Gastroesophageal sphincter (tissue), 4 donors: ENCODE measurements at regions not wholly inside any gene's neighbourhood (a gene's known extent, or its start where the extent isn't known, plus 50 kb on each side); places are given as distances from the start of the nearest gene placed in this dataset.

Source experiments
- ATAC-seq: fragments of 150-250 bp; one replicate; pipeline ENCODE4 v1.9.1; 2016; ENCODE audit warnings: mild to moderate bottlenecking, moderate library complexity
- H3K27ac ChIP-seq, 4 donors: fragments of 200-600 bp; sonication (generic) in 3 of 4; 1 replicate in 3 of 4; 2 replicates in 1 of 4; pipeline ENCODE4 v1.5.1; 2016 to 2019
- H3K27me3 ChIP-seq: fragments of 200-600 bp; sonication (generic); one replicate; pipeline ENCODE4 v1.5.1; 2019
- H3K36me3 ChIP-seq, 2 donors: fragments of 200-600 bp; sonication (generic); one replicate each; pipeline ENCODE4 v1.5.1; 2019; ENCODE audit warnings: control low read depth in 1 of 2
- H3K4me1 ChIP-seq, 3 donors: fragments of 200-600 bp; sonication (generic); 1 replicate in 2 of 3; 2 replicates in 1 of 3; pipeline ENCODE4 v1.5.1; 2016 to 2019; ENCODE audit warnings: control low read depth in 2 of 3
- H3K4me3 ChIP-seq, 2 donors: fragments of 200-600 bp; sonication (generic); one replicate each; pipeline ENCODE4 v1.5.1; 2019; ENCODE audit warnings: mild to moderate bottlenecking in 1 of 2, moderate library complexity in 1 of 2
- H3K9me3 ChIP-seq, 3 donors: fragments of 200-600 bp; sonication (generic); one replicate each; pipeline ENCODE4 v1.5.1; 2017 to 2019; ENCODE audit warnings: control low read depth in 2 of 3
- EP300 ChIP-seq: sonication (generic); formaldehyde crosslinking; IDR thresholded peaks from one replicate; pipeline ENCODE4 v1.6.1; 2017; ENCODE audit warnings: antibody characterized with exemption, mild to moderate bottlenecking
- POLR2A ChIP-seq, 2 donors: fragments of 450-650 bp; IDR thresholded peaks; one replicate each; pipeline ENCODE4 v1.6.1; 2017; ENCODE audit warnings: antibody characterized with exemption in 2 of 2, mild to moderate bottlenecking in 2 of 2, moderate library complexity in 1 of 2
- POLR2AphosphoS5 ChIP-seq: sonication (generic); formaldehyde crosslinking; IDR thresholded peaks from one replicate; pipeline ENCODE4 v1.6.1; 2017; ENCODE audit warnings: antibody characterized with exemption
- WGBS, 2 donors: methylation state at CpG; one replicate each; pipeline ENCODE4 v1.1.5; 2018; ENCODE audit warnings: low coverage in 1 of 2; 5-methylcytosine and 5-hydroxymethylcytosine counted together
- TF ChIP-seq, protein P1 (sequence below), 4 experiments: fragments of 200-600 bp in 2 of 4; fragments of 450-650 bp in 2 of 4; sonication (generic) in 1 of 4; IDR thresholded peaks; one replicate each; pipeline ENCODE4 v1.5.1; 2017 to 2019; ENCODE audit warnings: antibody characterized with exemption in 4 of 4, mild to moderate bottlenecking in 2 of 4, moderate library complexity in 2 of 4

DNA sequence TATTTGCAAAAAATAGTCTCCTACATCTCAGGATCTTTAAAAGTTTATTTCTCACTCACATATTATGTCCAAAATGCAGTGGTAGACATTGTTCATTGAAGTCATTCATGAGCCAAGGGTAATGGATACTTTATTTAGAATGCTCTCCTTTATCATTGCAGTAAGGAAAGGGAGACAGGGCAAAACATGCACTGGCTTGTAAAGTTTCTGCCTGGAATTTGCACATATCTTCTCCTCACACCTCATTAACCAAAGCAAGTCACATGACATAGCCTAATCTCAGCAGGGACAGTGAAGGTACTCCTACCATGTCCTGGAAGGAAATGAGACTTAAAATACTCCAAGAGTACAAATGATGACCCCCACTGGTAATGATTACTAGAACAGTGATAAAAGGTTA is 333.7 kb upstream of the EPHA3 start:
- Histone ChIP-seq H3K9me3 (no peaks in the 10 kb centered on the region), H3K4me3 (no peak overlapping the region), H3K27ac (no peak overlapping the region), H3K4me1 (no peaks in the 10 kb centered on the region), H3K36me3 (no peaks in the 10 kb centered on the region), H3K27me3 (no peaks in the 10 kb centered on the region)
- TF ChIP-seq POLR2A (IDR thresholded peaks at IDR 0.05) (no peak), EP300 (no peak), POLR2AphosphoS5 (no peak)
- TF ChIP-seq, protein P1, sequence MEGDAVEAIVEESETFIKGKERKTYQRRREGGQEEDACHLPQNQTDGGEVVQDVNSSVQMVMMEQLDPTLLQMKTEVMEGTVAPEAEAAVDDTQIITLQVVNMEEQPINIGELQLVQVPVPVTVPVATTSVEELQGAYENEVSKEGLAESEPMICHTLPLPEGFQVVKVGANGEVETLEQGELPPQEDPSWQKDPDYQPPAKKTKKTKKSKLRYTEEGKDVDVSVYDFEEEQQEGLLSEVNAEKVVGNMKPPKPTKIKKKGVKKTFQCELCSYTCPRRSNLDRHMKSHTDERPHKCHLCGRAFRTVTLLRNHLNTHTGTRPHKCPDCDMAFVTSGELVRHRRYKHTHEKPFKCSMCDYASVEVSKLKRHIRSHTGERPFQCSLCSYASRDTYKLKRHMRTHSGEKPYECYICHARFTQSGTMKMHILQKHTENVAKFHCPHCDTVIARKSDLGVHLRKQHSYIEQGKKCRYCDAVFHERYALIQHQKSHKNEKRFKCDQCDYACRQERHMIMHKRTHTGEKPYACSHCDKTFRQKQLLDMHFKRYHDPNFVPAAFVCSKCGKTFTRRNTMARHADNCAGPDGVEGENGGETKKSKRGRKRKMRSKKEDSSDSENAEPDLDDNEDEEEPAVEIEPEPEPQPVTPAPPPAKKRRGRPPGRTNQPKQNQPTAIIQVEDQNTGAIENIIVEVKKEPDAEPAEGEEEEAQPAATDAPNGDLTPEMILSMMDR (IDR thresholded peaks at IDR 0.05): no peak
- no peak for ATAC-seq

DNA sequence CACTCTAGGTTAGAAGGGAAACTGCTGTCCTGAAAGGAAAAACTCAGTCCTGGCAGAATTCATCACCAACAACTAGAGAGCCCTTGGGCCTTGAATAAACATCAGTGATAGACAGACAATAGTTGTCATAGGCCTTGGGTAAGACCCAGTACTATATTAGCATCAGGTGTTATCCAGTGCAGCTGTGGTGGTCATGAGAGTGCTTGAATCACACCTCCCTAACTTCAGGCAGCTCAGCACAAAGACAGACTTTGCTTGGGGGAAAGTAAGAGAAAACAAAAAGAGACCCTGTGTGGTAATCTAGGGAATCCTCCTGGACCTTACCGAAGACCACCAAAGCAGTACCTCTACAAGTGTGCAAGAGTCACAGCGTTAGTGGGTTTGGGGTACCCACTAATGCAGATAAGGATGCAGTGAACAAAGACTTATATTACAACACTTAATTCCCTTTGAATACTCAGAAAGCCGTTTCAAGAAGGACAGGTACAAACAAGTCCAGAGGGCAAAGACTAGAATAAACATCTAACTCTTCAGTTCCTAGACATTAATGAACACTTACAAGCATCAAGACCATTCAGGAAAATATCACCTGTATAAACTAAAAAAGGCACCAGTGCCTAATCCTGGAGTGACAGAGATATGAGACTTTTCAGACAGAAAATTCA is 332.3 kb upstream of the EPHA3 start:
- WGBS, 2 donors: 78 to 86% methylated on average over 1 to 3 of the region's 3 CpGs
- Histone ChIP-seq H3K4me3 (no peak overlapping the region), H3K4me1 (no peaks in the 10 kb centered on the region), H3K27me3 (no peaks in the 10 kb centered on the region), H3K9me3 (no peaks in the 10 kb centered on the region), H3K27ac (no peak overlapping the region), H3K36me3 (no peaks in the 10 kb centered on the region)
- TF ChIP-seq EP300: no peak
- TF ChIP-seq POLR2AphosphoS5: no peak
- TF ChIP-seq, protein P1 (IDR thresholded peaks at IDR 0.05): no peak
- no peak for TF ChIP-seq POLR2A (IDR thresholded peaks at IDR 0.05)
- no peak for ATAC-seq

DNA sequence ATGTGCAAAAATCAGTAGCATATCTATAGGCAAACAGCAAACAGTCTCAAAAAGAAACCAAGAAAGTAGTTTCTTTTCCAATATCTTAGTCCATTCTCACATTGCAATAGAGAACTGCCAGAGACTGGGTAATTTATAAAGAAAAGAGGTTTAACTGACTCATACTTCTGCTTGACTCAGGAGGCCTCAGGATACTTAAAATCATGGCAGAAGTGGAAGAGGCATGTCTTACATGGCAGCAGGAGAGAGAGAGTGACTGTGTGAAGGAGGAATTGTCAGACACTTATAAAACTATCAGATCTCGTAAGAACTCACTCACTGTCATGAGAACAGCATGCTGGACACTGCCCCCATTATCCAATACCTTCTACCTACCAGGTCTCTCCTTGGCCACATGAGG is 327.9 kb upstream of the EPHA3 start:
- Histone ChIP-seq H3K27ac (no peak overlapping the region), H3K27me3 (no peaks in the 10 kb centered on the region), H3K4me3 (no peak overlapping the region), H3K9me3 (peaks cover 0 to 8% (median 2%) of the 10 kb centered on the region in 3 donors), H3K36me3 (no peaks in the 10 kb centered on the region), H3K4me1 (no peaks in the 10 kb centered on the region)
- 75 to 100% methylated on average over 1 of the region's 1 CpG for WGBS, 2 donors
- ATAC-seq: no peak
- TF ChIP-seq, protein P1 (IDR thresholded peaks at IDR 0.05): no peak
- TF ChIP-seq POLR2AphosphoS5 (no peak), POLR2A (IDR thresholded peaks at IDR 0.05) (no peak), EP300 (no peak)

DNA sequence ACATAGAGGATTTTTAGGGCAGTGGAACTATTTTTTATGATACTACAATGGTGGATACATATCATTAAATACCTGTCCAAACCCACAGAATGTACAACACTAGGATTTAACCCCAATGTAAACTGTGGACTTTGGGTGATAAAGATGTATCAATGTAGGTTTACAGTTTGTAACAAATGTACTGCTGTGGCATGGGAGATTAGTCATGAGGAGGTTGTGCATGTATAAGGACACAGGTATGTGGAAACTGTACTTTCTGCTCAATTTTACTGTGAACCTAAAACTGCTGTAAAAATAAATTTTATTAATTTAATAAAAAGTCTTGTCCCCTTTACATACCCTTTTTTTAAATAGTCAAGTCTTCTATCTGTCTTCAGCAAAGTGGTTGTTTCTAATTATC is 322.5 kb upstream of the EPHA3 start:
- H3K9me3 ChIP-seq: peaks cover 0 to 8% (median 2%) of the 10 kb centered on the region in 3 donors
- TF ChIP-seq EP300: no peak
- no peak for TF ChIP-seq POLR2AphosphoS5
- TF ChIP-seq, protein P1 (IDR thresholded peaks at IDR 0.05): no peak
- TF ChIP-seq POLR2A (IDR thresholded peaks at IDR 0.05): no peak
- no peaks in the 10 kb centered on the region for H3K27me3 ChIP-seq
- H3K36me3 ChIP-seq: no peaks in the 10 kb centered on the region
- H3K27ac ChIP-seq: no peak overlapping the region
- H3K4me1 ChIP-seq: no peaks in the 10 kb centered on the region
- no peak overlapping the region for H3K4me3 ChIP-seq
- no peak for ATAC-seq

DNA sequence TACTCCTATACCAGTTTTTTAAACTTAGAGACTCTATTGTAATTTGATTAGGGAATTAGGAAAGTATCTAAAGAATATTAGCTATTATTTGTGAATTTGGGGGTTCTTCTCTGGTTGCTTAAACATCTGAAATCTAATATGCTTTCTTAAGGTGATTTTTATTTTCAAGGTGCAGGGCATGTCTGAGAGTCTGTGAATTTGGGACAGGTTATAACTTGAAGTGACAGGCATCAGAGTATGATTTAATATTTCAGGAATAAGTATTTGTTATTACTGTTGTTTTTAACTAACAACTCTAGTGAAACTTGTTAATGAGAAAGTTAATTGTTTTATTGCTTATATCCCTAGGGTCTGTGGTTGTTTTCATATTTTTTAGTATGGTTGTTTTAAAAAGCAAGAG is 321.6 kb upstream of the EPHA3 start:
- peaks cover 0 to 8% (median 2%) of the 10 kb centered on the region in 3 donors for H3K9me3 ChIP-seq
- no peaks in the 10 kb centered on the region for H3K4me1 ChIP-seq
- TF ChIP-seq, protein P1 (IDR thresholded peaks at IDR 0.05): no peak
- no peak for TF ChIP-seq EP300
- no peak for TF ChIP-seq POLR2A (IDR thresholded peaks at IDR 0.05)
- no peak for TF ChIP-seq POLR2AphosphoS5
- no peak overlapping the region for H3K4me3 ChIP-seq
- H3K27ac ChIP-seq: no peak overlapping the region
- no peaks in the 10 kb centered on the region for H3K36me3 ChIP-seq
- no peaks in the 10 kb centered on the region for H3K27me3 ChIP-seq
- ATAC-seq: no peak
